ENCODE measurements at regions not wholly inside any gene's neighbourhood (a gene's known extent, or its start where the extent isn't known, plus 50 kb on each side); places are given as distances from the start of the nearest gene placed in this dataset.

GRCh38 chr2:124967325-124967724, 942.2 kb downstream of the CNTNAP5 start:
- WGBS (ENCODE audit: insufficient coverage, low coverage, low lambda C conversion rate, missing lambda C conversion rate) = 47% methylated on average over 1 of the region's 1 CpG
- no peak for TF ChIP-seq POLR2A (IDR thresholded peaks at IDR 0.05)
- TF ChIP-seq, protein P1, sequence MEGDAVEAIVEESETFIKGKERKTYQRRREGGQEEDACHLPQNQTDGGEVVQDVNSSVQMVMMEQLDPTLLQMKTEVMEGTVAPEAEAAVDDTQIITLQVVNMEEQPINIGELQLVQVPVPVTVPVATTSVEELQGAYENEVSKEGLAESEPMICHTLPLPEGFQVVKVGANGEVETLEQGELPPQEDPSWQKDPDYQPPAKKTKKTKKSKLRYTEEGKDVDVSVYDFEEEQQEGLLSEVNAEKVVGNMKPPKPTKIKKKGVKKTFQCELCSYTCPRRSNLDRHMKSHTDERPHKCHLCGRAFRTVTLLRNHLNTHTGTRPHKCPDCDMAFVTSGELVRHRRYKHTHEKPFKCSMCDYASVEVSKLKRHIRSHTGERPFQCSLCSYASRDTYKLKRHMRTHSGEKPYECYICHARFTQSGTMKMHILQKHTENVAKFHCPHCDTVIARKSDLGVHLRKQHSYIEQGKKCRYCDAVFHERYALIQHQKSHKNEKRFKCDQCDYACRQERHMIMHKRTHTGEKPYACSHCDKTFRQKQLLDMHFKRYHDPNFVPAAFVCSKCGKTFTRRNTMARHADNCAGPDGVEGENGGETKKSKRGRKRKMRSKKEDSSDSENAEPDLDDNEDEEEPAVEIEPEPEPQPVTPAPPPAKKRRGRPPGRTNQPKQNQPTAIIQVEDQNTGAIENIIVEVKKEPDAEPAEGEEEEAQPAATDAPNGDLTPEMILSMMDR (IDR thresholded peaks at IDR 0.05) = no peak
- no peak for ATAC-seq

DNA sequence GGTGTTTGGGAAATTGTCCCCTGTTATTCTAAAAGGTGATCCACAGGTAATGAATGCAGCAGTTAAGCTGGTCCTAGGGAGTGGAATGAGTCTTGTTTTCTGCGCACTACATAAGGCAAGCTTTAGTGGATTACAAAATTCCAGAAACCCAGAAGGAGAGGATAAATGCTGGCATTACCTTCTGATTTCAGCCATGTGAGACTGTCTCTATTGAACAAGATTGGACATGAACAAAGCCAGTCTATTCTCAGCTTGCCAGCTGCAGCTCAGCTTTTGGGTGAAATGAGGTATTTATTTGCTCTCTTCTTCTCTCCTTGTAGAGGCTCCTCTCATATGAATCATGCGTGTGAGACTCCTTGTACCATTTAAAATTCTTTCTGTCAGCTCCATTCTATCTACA, 944.9 kb downstream of the CNTNAP5 start:
- no peak overlapping the region for H3K27ac ChIP-seq
- 86% methylated on average over 2 of the region's 2 CpGs for WGBS (ENCODE audit: insufficient coverage, low coverage, low lambda C conversion rate, missing lambda C conversion rate)
- no peaks in the 10 kb centered on the region for H3K27me3 ChIP-seq

More at GRCh38 chr2:124967325-124967724, 942.2 kb downstream of the CNTNAP5 start:
- H3K27me3 ChIP-seq = no peaks in the 10 kb centered on the region
- H3K4me1 ChIP-seq = no peaks in the 10 kb centered on the region
- no peak overlapping the region for H3K4me3 ChIP-seq
- intact Hi-C loops (cut with DNase I) = no loop called here
- DNase-seq = no peak
- H3K36me3 ChIP-seq = no peaks in the 10 kb centered on the region
- H3K27ac ChIP-seq = no peak overlapping the region
- no peaks in the 10 kb centered on the region for H3K9me3 ChIP-seq

GRCh38 chr2:124973396-124973795, 948.3 kb downstream of the CNTNAP5 start:
- 33% methylated on average over 1 of the region's 1 CpG for WGBS (ENCODE audit: insufficient coverage, low coverage, low lambda C conversion rate, missing lambda C conversion rate)
- DNase-seq (no peak), ATAC-seq (no peak)
- Histone ChIP-seq H3K27me3 (no peaks in the 10 kb centered on the region), H3K4me3 (no peak overlapping the region), H3K4me1 (no peaks in the 10 kb centered on the region), H3K36me3 (no peaks in the 10 kb centered on the region), H3K9me3 (no peaks in the 10 kb centered on the region), H3K27ac (no peak overlapping the region)
- intact Hi-C loops (cut with DNase I) = no loop called here
- TF ChIP-seq, protein P1 (IDR thresholded peaks at IDR 0.05) = no peak
- TF ChIP-seq POLR2A (IDR thresholded peaks at IDR 0.05) = no peak

More for the DNA sequence above, 944.9 kb downstream of the CNTNAP5 start:
- no peak for DNase-seq
- no peak overlapping the region for H3K4me3 ChIP-seq
- H3K9me3 ChIP-seq = no peaks in the 10 kb centered on the region
- H3K4me1 ChIP-seq = no peaks in the 10 kb centered on the region
- no peak for ATAC-seq
- intact Hi-C loops (cut with DNase I) = no loop called here
- TF ChIP-seq, protein P1 (IDR thresholded peaks at IDR 0.05) = no peak
- no peak for TF ChIP-seq POLR2A (IDR thresholded peaks at IDR 0.05)
- no peaks in the 10 kb centered on the region for H3K36me3 ChIP-seq

DNA sequence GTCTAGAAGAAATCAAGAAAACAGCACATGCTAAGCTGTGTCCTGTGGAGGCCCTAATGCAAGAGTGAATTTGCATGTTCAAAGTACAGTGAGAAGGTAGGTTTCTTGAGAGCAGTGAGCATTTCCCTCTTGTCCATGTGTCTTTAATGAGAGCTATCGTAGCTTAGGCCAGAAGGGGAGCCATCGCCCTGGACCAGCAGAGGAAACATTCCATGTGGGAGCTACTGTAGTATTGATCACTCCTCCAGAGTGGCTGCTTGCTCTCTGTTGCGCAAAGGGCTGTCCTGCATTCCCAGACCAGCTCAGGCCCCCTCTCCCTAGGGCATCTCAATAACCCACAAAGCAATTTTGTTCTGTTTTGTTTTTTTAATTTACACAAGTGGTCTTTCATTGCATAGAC, 950.1 kb downstream of the CNTNAP5 start:
- intact Hi-C loops (cut with DNase I) = no loop called here
- H3K27ac ChIP-seq = no peak overlapping the region
- H3K9me3 ChIP-seq = no peaks in the 10 kb centered on the region
- TF ChIP-seq POLR2A (IDR thresholded peaks at IDR 0.05) = no peak
- TF ChIP-seq, protein P1 (IDR thresholded peaks at IDR 0.05) = no peak
- 27% methylated on average over 3 of the region's 3 CpGs for WGBS (ENCODE audit: insufficient coverage, low coverage, low lambda C conversion rate, missing lambda C conversion rate)
- DNase-seq (no peak), ATAC-seq (no peak)
- H3K4me3 ChIP-seq = no peak overlapping the region
- no peaks in the 10 kb centered on the region for H3K27me3 ChIP-seq
- no peaks in the 10 kb centered on the region for H3K36me3 ChIP-seq
- H3K4me1 ChIP-seq = no peaks in the 10 kb centered on the region

- no peaks in the 10 kb centered on the region for H3K4me1 ChIP-seq
- H3K9me3 ChIP-seq = no peaks in the 10 kb centered on the region
- TF ChIP-seq, protein P1 (IDR thresholded peaks at IDR 0.05) = no peak
- TF ChIP-seq POLR2A (IDR thresholded peaks at IDR 0.05) = no peak
- intact Hi-C loops (cut with DNase I) = no loop called here
- 55% methylated on average over 2 of the region's 2 CpGs for WGBS (ENCODE audit: insufficient coverage, low coverage, low lambda C conversion rate, missing lambda C conversion rate)
- ATAC-seq (no peak), DNase-seq (no peak)
- no peaks in the 10 kb centered on the region for H3K36me3 ChIP-seq
- no peak overlapping the region for H3K27ac ChIP-seq
- no peak overlapping the region for H3K4me3 ChIP-seq
- no peaks in the 10 kb centered on the region for H3K27me3 ChIP-seq
Measured at GRCh38 chr2:124975648-124976047, 950.6 kb downstream of the CNTNAP5 start.

Data from right lobe of liver (tissue), 6 donors.